ENCODE measurements at regions not wholly inside any gene's neighbourhood (a gene's known extent, or its start where the extent isn't known, plus 50 kb on each side); places are given as distances from the start of the nearest gene placed in this dataset.

GRCh38 chr12:111204788-111205241, 164.1 kb downstream of the PHETA1 start:
- Histone ChIP-seq H3K9me3 (ENCODE audit: control insufficient read depth in 5 of 5, low read length in 5 of 5) (no peaks in the 10 kb centered on the region), H3K27ac (ENCODE audit: low read depth, low read length) (no peak overlapping the region), H3K4me1 (ENCODE audit: control insufficient read depth in 5 of 5, insufficient read depth in 5 of 5, low read length in 5 of 5) (no peaks in the 10 kb centered on the region), H3K4me3 (ENCODE audit: low read depth in 1 of 5, low read length in 5 of 5) (no peak overlapping the region), H3K9ac (ENCODE audit: low read length in 5 of 5) (no peak overlapping the region), H3K36me3 (ENCODE audit: control insufficient read depth in 5 of 5, insufficient read depth in 5 of 5, low read length in 5 of 5) (no peaks in the 10 kb centered on the region), H3K27me3 (ENCODE audit: control insufficient read depth in 5 of 5, insufficient read depth in 4 of 5, low read length in 5 of 5) (peaks cover 27 to 40% (median 36%) of the 10 kb centered on the region in 5 donors)

GRCh38 chr12:111203969-111204368, 164.9 kb downstream of the PHETA1 start:
- Histone ChIP-seq H3K36me3 (ENCODE audit: control insufficient read depth in 5 of 5, insufficient read depth in 5 of 5, low read length in 5 of 5) (no peaks in the 10 kb centered on the region), H3K27ac (ENCODE audit: low read depth, low read length) (no peak overlapping the region), H3K4me1 (ENCODE audit: control insufficient read depth in 5 of 5, insufficient read depth in 5 of 5, low read length in 5 of 5) (no peaks in the 10 kb centered on the region), H3K9ac (ENCODE audit: low read length in 5 of 5) (no peak overlapping the region), H3K9me3 (ENCODE audit: control insufficient read depth in 5 of 5, low read length in 5 of 5) (no peaks in the 10 kb centered on the region), H3K4me3 (ENCODE audit: low read depth in 1 of 5, low read length in 5 of 5) (no peak overlapping the region), H3K27me3 (ENCODE audit: control insufficient read depth in 5 of 5, insufficient read depth in 4 of 5, low read length in 5 of 5) (peaks cover 29 to 40% (median 36%) of the 10 kb centered on the region in 5 donors)

- no peaks in the 10 kb centered on the region for H3K9me3 ChIP-seq (ENCODE audit: control insufficient read depth in 5 of 5, low read length in 5 of 5)
- H3K36me3 ChIP-seq (ENCODE audit: control insufficient read depth in 5 of 5, insufficient read depth in 5 of 5, low read length in 5 of 5) = no peaks in the 10 kb centered on the region
- H3K9ac ChIP-seq (ENCODE audit: low read length in 5 of 5) = no peak overlapping the region
- no peak overlapping the region for H3K4me3 ChIP-seq (ENCODE audit: low read depth in 1 of 5, low read length in 5 of 5)
- H3K27ac ChIP-seq (ENCODE audit: low read depth, low read length) = no peak overlapping the region
- peaks cover 30 to 40% (median 36%) of the 10 kb centered on the region in 5 donors for H3K27me3 ChIP-seq (ENCODE audit: control insufficient read depth in 5 of 5, insufficient read depth in 4 of 5, low read length in 5 of 5)
- H3K4me1 ChIP-seq (ENCODE audit: control insufficient read depth in 5 of 5, insufficient read depth in 5 of 5, low read length in 5 of 5) = no peaks in the 10 kb centered on the region
Observed at GRCh38 chr12:111203446-111203845, 165.4 kb downstream of the PHETA1 start.

DNA sequence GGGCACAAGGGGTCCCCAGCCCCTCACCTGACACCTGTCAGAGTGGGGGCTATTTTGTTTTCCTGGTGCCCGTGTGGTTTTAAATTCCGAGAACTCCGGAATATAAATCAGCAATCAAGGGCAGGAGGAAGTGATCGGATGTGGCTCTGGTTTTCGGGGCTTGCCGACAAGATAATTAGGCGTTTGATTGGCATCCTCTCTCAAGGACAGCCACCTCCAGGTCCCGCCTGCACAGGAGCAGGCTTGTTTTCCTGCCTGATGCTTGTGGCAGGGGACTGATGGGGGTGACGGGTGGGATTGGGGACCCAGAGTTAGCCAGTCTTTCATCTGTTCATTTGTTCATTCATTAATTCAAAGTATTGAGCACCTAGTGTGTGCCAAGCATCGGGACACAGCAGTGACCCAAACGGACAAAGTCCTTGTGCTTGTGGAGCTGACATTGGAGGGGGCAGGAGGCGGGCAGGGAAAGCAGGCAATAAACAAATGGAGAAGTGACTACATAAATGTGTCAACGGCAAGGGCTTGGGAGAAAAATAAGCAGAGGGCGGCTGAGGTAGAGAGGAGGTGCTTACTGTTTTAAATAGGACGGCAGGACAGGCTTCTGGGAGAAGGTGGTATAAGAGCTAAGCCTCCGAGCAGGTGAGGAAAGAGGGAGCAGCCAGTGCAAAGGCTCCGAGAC, 166.5 kb downstream of the PHETA1 start:
- Histone ChIP-seq H3K9ac (ENCODE audit: low read length in 5 of 5) (no peak overlapping the region), H3K27ac (ENCODE audit: low read depth, low read length) (no peak overlapping the region), H3K27me3 (ENCODE audit: control insufficient read depth in 5 of 5, insufficient read depth in 4 of 5, low read length in 5 of 5) (peaks cover 30 to 40% (median 36%) of the 10 kb centered on the region in 5 donors), H3K36me3 (ENCODE audit: control insufficient read depth in 5 of 5, insufficient read depth in 5 of 5, low read length in 5 of 5) (no peaks in the 10 kb centered on the region), H3K4me3 (ENCODE audit: low read depth in 1 of 5, low read length in 5 of 5) (no peak overlapping the region), H3K4me1 (ENCODE audit: control insufficient read depth in 5 of 5, insufficient read depth in 5 of 5, low read length in 5 of 5) (no peaks in the 10 kb centered on the region), H3K9me3 (ENCODE audit: control insufficient read depth in 5 of 5, low read length in 5 of 5) (no peaks in the 10 kb centered on the region)

DNA sequence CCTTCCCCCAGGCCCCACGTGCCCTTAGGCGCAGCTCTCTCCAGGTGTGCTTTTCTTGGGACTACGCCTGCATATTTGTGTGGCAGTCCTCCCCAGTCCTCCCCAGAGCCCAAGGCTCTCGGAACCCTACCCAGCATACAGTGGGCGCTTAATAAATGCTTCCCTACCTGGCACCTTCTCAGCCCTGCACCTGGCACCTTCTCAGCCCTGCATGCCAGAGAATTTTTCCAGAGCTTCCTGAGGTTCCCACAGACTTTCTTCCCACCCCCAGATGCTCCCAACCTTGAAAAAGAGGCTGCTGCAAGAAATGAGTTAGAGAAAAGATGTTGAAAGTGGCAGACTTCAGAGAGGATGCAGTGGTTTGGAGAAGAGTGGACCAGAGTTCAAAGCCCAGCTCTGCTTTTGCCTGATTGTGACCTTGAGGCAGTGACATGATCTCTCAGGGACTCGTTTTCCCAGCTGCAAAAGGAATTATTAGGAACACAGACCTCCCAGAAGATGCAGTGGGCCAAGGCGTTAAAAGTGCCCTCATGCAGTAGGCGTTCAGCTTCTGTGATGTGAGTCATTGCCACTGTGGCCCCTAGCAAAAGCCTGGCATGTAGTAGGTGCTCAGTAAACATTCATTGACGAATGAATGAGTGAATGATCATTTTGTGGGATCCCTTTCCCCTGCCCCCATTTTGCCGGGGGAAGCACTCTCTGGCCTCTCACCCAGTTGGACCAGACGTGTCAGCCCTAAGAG, 167.2 kb downstream of the PHETA1 start:
- Histone ChIP-seq H3K4me1 (ENCODE audit: control insufficient read depth in 5 of 5, insufficient read depth in 5 of 5, low read length in 5 of 5) (no peaks in the 10 kb centered on the region), H3K27me3 (ENCODE audit: control insufficient read depth in 5 of 5, insufficient read depth in 4 of 5, low read length in 5 of 5) (peaks cover 29 to 40% (median 37%) of the 10 kb centered on the region in 5 donors), H3K9ac (ENCODE audit: low read length in 5 of 5) (no peak overlapping the region), H3K36me3 (ENCODE audit: control insufficient read depth in 5 of 5, insufficient read depth in 5 of 5, low read length in 5 of 5) (no peaks in the 10 kb centered on the region), H3K9me3 (ENCODE audit: control insufficient read depth in 5 of 5, low read length in 5 of 5) (no peaks in the 10 kb centered on the region), H3K4me3 (ENCODE audit: low read depth in 1 of 5, low read length in 5 of 5) (no peak overlapping the region), H3K27ac (ENCODE audit: low read depth, low read length) (no peak overlapping the region)

DNA sequence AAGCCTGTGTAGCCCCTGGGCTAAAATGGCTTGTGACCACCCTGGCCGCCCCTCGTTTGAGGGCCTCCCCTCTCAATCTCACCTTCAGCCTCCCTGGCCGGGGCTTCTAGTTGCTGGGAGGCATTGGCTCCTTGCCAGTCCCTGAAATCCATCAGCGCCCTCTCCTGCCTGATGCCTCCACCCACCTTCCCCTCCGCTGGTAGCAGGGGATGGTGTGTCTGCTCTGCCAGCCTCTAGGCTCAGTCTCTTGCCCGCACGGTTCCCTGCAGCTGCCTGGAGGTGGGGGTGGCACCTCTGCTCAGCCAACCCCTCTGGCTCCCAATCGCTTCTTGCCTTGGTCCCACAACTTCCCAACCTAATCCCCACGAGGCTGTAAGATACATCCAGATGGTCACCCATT, 167.9 kb downstream of the PHETA1 start:
- H3K4me3 ChIP-seq (ENCODE audit: low read depth in 1 of 5, low read length in 5 of 5) = no peak overlapping the region
- H3K27me3 ChIP-seq (ENCODE audit: control insufficient read depth in 5 of 5, insufficient read depth in 4 of 5, low read length in 5 of 5) = peaks cover 27 to 39% (median 37%) of the 10 kb centered on the region in 5 donors
- H3K27ac ChIP-seq (ENCODE audit: low read depth, low read length) = no peak overlapping the region
- no peaks in the 10 kb centered on the region for H3K36me3 ChIP-seq (ENCODE audit: control insufficient read depth in 5 of 5, insufficient read depth in 5 of 5, low read length in 5 of 5)
- H3K9ac ChIP-seq (ENCODE audit: low read length in 5 of 5) = no peak overlapping the region
- no peaks in the 10 kb centered on the region for H3K9me3 ChIP-seq (ENCODE audit: control insufficient read depth in 5 of 5, low read length in 5 of 5)
- H3K4me1 ChIP-seq (ENCODE audit: control insufficient read depth in 5 of 5, insufficient read depth in 5 of 5, low read length in 5 of 5) = no peaks in the 10 kb centered on the region

DNA sequence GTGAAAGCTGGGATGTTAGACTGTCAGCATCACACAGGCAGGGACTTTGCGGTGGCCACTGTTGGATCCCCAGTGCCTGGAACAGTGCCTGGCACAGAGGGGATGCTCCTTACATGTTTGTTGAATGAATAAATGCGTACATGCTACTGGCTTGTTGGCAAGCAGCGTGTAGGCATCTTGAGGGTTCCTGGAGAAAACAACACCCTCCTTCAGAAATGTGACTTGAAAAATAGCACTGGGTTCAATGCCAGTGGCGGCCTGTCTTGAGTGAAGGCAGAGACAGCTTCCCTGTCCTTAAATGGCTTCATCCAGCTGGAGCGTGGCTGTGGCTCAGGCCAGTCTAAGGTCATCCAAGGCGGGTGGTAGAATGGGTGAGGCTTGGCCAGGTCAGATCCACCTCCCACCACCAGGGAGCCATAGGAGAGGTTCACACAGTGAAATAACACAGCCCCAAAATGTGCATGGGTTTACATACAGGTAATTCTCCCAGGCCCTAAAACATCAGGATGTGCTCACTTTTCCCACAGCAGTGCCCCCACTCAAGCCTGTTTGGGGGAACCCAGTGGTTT, 171.4 kb downstream of the PHETA1 start:
- Histone ChIP-seq H3K9ac (ENCODE audit: low read length in 5 of 5) (no peak overlapping the region), H3K4me3 (ENCODE audit: low read depth in 1 of 5, low read length in 5 of 5) (no peak overlapping the region), H3K27me3 (ENCODE audit: control insufficient read depth in 5 of 5, insufficient read depth in 4 of 5, low read length in 5 of 5) (peaks cover 17 to 38% (median 30%) of the 10 kb centered on the region in 5 donors), H3K4me1 (ENCODE audit: control insufficient read depth in 5 of 5, insufficient read depth in 5 of 5, low read length in 5 of 5) (no peaks in the 10 kb centered on the region), H3K36me3 (ENCODE audit: control insufficient read depth in 5 of 5, insufficient read depth in 5 of 5, low read length in 5 of 5) (no peaks in the 10 kb centered on the region), H3K9me3 (ENCODE audit: control insufficient read depth in 5 of 5, low read length in 5 of 5) (no peaks in the 10 kb centered on the region), H3K27ac (ENCODE audit: low read depth, low read length) (no peak overlapping the region)

DNA sequence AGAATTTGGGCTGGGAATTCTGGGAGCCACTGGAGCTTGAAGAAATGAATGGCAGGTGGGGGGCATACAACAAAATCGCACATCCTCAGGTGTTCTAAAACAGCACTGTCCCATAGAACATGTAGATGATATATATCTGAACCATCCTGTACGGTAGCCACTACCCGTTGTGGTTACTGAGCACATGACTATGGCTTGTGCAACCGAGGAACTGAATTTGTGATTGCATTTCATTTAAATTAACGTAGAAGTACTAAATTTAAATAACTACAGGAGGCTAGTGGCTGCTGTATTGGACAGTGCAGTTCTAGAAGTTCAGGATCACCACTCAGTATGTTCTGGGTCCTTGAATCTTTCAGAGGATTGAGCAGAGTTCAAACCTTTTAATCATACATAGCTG, 172.4 kb downstream of the PHETA1 start:
- no peaks in the 10 kb centered on the region for H3K4me1 ChIP-seq (ENCODE audit: control insufficient read depth in 5 of 5, insufficient read depth in 5 of 5, low read length in 5 of 5)
- no peak overlapping the region for H3K27ac ChIP-seq (ENCODE audit: low read depth, low read length)
- no peaks in the 10 kb centered on the region for H3K36me3 ChIP-seq (ENCODE audit: control insufficient read depth in 5 of 5, insufficient read depth in 5 of 5, low read length in 5 of 5)
- H3K27me3 ChIP-seq (ENCODE audit: control insufficient read depth in 5 of 5, insufficient read depth in 4 of 5, low read length in 5 of 5) = peaks cover 8 to 31% (median 22%) of the 10 kb centered on the region in 5 donors
- no peaks in the 10 kb centered on the region for H3K9me3 ChIP-seq (ENCODE audit: control insufficient read depth in 5 of 5, low read length in 5 of 5)
- H3K9ac ChIP-seq (ENCODE audit: low read length in 5 of 5) = no peak overlapping the region
- no peak overlapping the region for H3K4me3 ChIP-seq (ENCODE audit: low read depth in 1 of 5, low read length in 5 of 5)

GRCh38 chr12:111195316-111195715, 173.6 kb downstream of the PHETA1 start:
- Histone ChIP-seq H3K9ac (ENCODE audit: low read length in 5 of 5) (no peak overlapping the region), H3K27me3 (ENCODE audit: control insufficient read depth in 5 of 5, insufficient read depth in 4 of 5, low read length in 5 of 5) (peaks cover 6 to 28% (median 10%) of the 10 kb centered on the region in 5 donors), H3K4me1 (ENCODE audit: control insufficient read depth in 5 of 5, insufficient read depth in 5 of 5, low read length in 5 of 5) (no peaks in the 10 kb centered on the region), H3K4me3 (ENCODE audit: low read depth in 1 of 5, low read length in 5 of 5) (no peak overlapping the region), H3K9me3 (ENCODE audit: control insufficient read depth in 5 of 5, low read length in 5 of 5) (peaks cover 0 to under 1% (median 0%) of the 10 kb centered on the region in 5 donors), H3K27ac (ENCODE audit: low read depth, low read length) (no peak overlapping the region), H3K36me3 (ENCODE audit: control insufficient read depth in 5 of 5, insufficient read depth in 5 of 5, low read length in 5 of 5) (no peaks in the 10 kb centered on the region)

- Histone ChIP-seq H3K27me3 (ENCODE audit: control insufficient read depth in 5 of 5, insufficient read depth in 4 of 5, low read length in 5 of 5) (peaks cover 6 to 25% (median 11%) of the 10 kb centered on the region in 5 donors), H3K27ac (ENCODE audit: low read depth, low read length) (no peak overlapping the region), H3K9ac (ENCODE audit: low read length in 5 of 5) (no peak overlapping the region), H3K4me1 (ENCODE audit: control insufficient read depth in 5 of 5, insufficient read depth in 5 of 5, low read length in 5 of 5) (no peaks in the 10 kb centered on the region), H3K36me3 (ENCODE audit: control insufficient read depth in 5 of 5, insufficient read depth in 5 of 5, low read length in 5 of 5) (no peaks in the 10 kb centered on the region), H3K4me3 (ENCODE audit: low read depth in 1 of 5, low read length in 5 of 5) (no peak overlapping the region), H3K9me3 (ENCODE audit: control insufficient read depth in 5 of 5, low read length in 5 of 5) (peaks cover 0 to 7% (median 6%) of the 10 kb centered on the region in 5 donors)
Observed at GRCh38 chr12:111194703-111195051, 174.2 kb downstream of the PHETA1 start.

Data from subcutaneous abdominal adipose tissue (tissue), 5 donors.